ENCODE measurements at regions not wholly inside any gene's neighbourhood (a gene's known extent, or its start where the extent isn't known, plus 50 kb on each side); places are given as distances from the start of the nearest gene placed in this dataset.

GRCh38 chr1:70537788-70538187 is 126.7 kb downstream of the CTH start:
- TF ChIP-seq CTCF (IDR thresholded peaks at IDR 0.05) (no peak), EZH2 (IDR thresholded peaks at IDR 0.05; ENCODE audit: borderline replicate concordance, insufficient read depth, low read depth, low read length, poor library complexity, severe bottlenecking) (no peak)
